LNCAP (cell line): ENCODE measurements at regions not wholly inside any gene's neighbourhood (a gene's known extent, or its start where the extent isn't known, plus 50 kb on each side); places are given as distances from the start of the nearest gene placed in this dataset.

Source experiments
- CTCF ChIP-seq: fragments of 450-650 bp; IDR thresholded peaks from 2 replicates; pipeline ENCODE4 v1.5.1; 2017; ENCODE audit warnings: mild to moderate bottlenecking

DNA sequence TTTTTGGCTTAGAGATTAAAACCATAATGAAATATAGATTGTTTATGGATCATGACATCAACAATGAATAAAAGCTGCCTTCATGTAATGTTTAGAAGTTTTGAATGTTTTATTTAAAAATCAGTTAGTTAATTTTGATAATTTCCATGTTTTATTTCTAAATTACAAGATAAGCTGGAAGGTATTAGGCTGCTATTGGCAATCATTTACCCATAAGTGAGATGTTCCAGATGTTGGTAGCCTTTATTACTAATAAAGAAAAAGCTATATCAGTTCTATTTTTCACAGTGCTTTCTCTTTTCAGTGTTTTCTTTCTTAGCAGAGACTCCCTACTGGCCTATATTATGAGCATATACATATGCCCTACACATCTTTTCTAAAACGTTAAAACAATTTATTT, 347.0 kb downstream of the CSNK1G3 start:
- no peak for TF ChIP-seq CTCF

DNA sequence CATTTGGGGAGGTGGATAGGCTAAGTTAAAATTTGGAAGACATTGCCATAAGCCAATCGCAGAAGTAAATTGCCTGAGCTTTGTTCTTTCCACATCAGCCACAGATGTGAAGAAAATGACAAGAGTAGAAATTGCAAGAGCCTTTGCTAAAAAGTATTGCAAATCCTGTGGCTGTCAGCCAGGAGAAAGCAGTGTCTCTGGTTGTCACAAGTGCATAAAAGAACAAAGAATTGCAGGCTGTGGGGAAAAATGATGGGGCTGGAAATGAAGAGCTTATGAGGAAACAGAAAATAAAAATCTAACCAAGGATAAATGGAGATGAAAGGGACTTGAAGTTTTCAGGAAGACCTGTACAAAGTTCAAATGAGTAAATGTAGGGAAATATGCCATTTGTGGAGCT, 344.8 kb downstream of the CSNK1G3 start:
- TF ChIP-seq CTCF, result no peak

- TF ChIP-seq CTCF, result no peak
Observed at GRCh38 chr5:123855609-123856008, 343.6 kb downstream of the CSNK1G3 start.

DNA sequence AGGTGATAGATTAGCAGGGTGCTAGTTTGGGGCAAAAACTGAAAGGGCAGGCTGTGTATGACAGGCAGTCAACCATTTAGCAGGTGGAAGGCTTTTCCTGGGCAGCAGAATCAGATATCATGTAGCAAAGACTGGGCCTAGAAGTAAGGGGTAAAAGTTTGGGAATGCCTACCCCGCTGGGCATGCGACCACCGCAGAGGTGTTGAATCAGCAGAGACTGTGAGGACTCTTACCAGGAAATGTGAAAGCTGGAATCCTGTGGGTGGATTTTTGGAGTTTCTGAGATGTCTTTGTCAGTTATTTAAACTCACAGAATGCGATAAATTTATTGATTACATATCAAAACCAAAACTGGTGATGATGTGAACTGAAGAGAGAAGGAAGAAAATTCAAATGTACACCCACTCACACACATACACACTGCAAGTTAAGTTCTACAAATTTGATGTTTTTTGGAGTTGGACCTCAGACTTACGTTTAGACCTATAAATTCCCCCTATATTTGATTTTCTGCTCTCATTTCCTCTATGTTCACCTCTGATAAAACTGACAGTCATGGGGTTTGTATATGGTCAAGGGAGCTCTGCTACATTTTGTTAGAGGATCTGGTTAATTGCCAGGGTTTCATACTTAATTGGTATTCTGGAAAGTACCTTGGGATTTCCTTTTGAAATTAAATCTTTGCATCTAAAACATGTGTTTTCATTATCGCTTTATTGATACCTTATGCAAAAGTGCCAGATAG, 333.6 kb downstream of the CSNK1G3 start:
- no peak for TF ChIP-seq CTCF

- TF ChIP-seq CTCF, result no peak
Observed at GRCh38 chr5:123844873-123845272, 332.9 kb downstream of the CSNK1G3 start.

- TF ChIP-seq CTCF, result no peak
Observed at GRCh38 chr5:123835421-123835820, 323.4 kb downstream of the CSNK1G3 start.

DNA sequence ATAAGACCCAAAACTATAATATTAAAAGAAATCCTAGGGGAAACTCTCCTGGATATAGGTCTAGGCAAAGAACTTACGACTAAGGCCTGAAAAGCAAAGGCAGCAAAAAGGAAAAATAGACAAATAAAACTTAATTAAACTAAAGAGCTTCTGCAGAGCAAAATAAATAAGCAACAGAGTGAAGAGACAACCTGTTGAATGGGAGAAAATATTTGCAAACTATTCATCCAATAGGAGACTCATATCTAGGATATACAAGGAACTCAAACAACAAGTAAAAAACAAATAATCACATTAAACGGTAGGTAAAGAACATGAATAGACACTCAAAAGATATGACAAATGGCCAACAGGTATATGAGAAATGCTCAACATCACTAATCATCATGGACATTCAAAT, 318.6 kb downstream of the CSNK1G3 start:
- no peak for TF ChIP-seq CTCF

DNA sequence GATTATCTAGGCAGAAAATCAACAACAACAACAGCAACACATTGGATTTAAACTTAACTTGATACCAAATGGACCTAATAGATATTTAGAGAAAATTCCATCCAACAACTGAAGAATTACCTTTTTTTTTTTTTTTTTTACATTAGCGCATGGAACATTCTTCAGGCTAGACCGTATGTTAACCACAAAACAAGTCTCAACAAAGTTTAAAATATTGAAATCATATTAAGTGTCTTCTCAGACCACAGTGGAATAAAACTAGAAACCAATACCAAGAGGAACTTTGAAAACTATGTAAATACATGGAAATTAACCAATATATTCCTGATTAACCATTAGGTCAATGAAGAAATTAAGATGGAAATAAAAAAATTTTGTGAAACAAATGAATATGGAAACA, 315.8 kb downstream of the CSNK1G3 start:
- no peak for TF ChIP-seq CTCF
